SK-N-SH treated with all-trans-retinoic acid at 6 μM for 48 hours (cell line): ENCODE measurements at regions not wholly inside any gene's neighbourhood (a gene's known extent, or its start where the extent isn't known, plus 50 kb on each side); places are given as distances from the start of the nearest gene placed in this dataset.

Source experiments
- ARNTL ChIP-seq: fragments of 450-650 bp; formaldehyde crosslinking; IDR thresholded peaks from 2 replicates; pipeline ENCODE4 v1.5.0; 2020; ENCODE audit warnings: low read depth, mild to moderate bottlenecking, moderate library complexity, borderline replicate concordance
- CREB5 ChIP-seq: fragments of 250-450 bp; sonication (Bioruptor Pico); IDR thresholded peaks from 2 replicates; pipeline ENCODE4 v1.5.1; 2020; ENCODE audit warnings: low read depth, mild to moderate bottlenecking, moderate library complexity
- CSDC2 ChIP-seq: fragments of 250-450 bp; sonication (Bioruptor Pico); IDR thresholded peaks from 2 replicates; pipeline ENCODE4 v1.5.0; 2020; ENCODE audit warnings: mild to moderate bottlenecking, moderate library complexity
- ESRRG ChIP-seq: fragments of 250-450 bp; sonication (Bioruptor Pico); IDR thresholded peaks from 2 replicates; pipeline ENCODE4 v1.6.1; 2021; ENCODE audit warnings: mild to moderate bottlenecking
- ISL1 ChIP-seq: fragments of 250-450 bp; sonication (Bioruptor Pico); IDR thresholded peaks from 2 replicates; pipeline ENCODE4 v2.1.2; 2022; ENCODE audit warnings: mild to moderate bottlenecking, moderate library complexity
- PATZ1 ChIP-seq: fragments of 250-450 bp; sonication (Bioruptor Pico); IDR thresholded peaks from 2 replicates; pipeline ENCODE4 v1.8.0; 2020; ENCODE audit warnings: mild to moderate bottlenecking, moderate library complexity, borderline replicate concordance
- POU6F1 ChIP-seq: fragments of 250-450 bp; sonication (Bioruptor Pico); IDR thresholded peaks from 2 replicates; pipeline ENCODE4 v1.8.0; 2021; ENCODE audit warnings: low read depth, mild to moderate bottlenecking, moderate library complexity, borderline replicate concordance
- PPARA ChIP-seq: fragments of 250-450 bp; sonication (Bioruptor Pico); IDR thresholded peaks from 2 replicates; pipeline ENCODE4 v1.5.0; 2020; ENCODE audit warnings: mild to moderate bottlenecking, borderline replicate concordance
- RARB ChIP-seq: fragments of 250-450 bp; sonication (Bioruptor Pico); IDR thresholded peaks from 2 replicates; pipeline ENCODE4 v1.8.0; 2021; ENCODE audit warnings: mild to moderate bottlenecking, moderate library complexity
- SNAI2 ChIP-seq: fragments of 250-450 bp; sonication (Bioruptor Pico); IDR thresholded peaks from 2 replicates; pipeline ENCODE4 v1.5.0; 2020; ENCODE audit warnings: mild to moderate bottlenecking, moderate library complexity
- TCF4 ChIP-seq: fragments of 250-450 bp; sonication (Bioruptor Pico); IDR thresholded peaks from 2 replicates; pipeline ENCODE4 v1.8.0; 2021; ENCODE audit warnings: mild to moderate bottlenecking, moderate library complexity, borderline replicate concordance
- TOX ChIP-seq: fragments of 250-450 bp; sonication (Bioruptor Pico); IDR thresholded peaks from 2 replicates; pipeline ENCODE4 v1.8.0; 2021; ENCODE audit warnings: mild to moderate bottlenecking, moderate library complexity, borderline replicate concordance
- ZNF8 ChIP-seq: fragments of 450-650 bp; formaldehyde crosslinking; IDR thresholded peaks from 2 replicates; pipeline ENCODE4 v1.5.0; 2020; ENCODE audit warnings: mild to moderate bottlenecking, moderate library complexity
- TF ChIP-seq, protein P1 (sequence below): fragments of 250-450 bp; sonication (Bioruptor Pico); IDR thresholded peaks from 2 replicates; pipeline ENCODE4 v1.5.1; 2021; ENCODE audit warnings: mild to moderate bottlenecking, moderate library complexity

DNA sequence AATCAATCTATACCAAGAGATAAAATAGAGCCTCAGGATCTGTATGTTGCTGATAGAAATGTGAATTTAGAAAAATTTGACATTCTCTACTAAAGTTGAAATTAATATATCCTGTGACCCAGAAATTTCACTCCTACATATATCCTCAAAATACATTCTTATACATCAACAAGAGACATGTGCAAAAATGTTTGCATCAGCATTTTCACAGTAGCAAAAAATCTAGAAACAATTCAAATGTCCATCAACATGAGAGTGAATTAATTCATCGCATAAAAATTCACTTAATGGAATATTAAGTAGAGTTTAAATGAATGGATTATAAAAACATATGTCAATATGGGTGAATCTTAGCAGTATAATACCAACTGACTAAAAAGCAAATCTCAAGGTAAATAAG, 80.8 kb downstream of the GPR65 start:
- TF ChIP-seq POU6F1 (CRISPR knock-in tag) (no peak), PATZ1 (no peak), RARB (CRISPR knock-in tag) (no peak), ISL1 (CRISPR knock-in tag) (no peak), ZNF8 (CRISPR knock-in tag) (no peak), ESRRG (CRISPR knock-in tag) (no peak), TCF4 (CRISPR knock-in tag) (no peak), CREB5 (no peak), ARNTL (CRISPR knock-in tag) (no peak), SNAI2 (CRISPR knock-in tag) (no peak), PPARA (no peak), TOX (no peak), CSDC2 (CRISPR knock-in tag) (no peak)
- TF ChIP-seq, protein P1, sequence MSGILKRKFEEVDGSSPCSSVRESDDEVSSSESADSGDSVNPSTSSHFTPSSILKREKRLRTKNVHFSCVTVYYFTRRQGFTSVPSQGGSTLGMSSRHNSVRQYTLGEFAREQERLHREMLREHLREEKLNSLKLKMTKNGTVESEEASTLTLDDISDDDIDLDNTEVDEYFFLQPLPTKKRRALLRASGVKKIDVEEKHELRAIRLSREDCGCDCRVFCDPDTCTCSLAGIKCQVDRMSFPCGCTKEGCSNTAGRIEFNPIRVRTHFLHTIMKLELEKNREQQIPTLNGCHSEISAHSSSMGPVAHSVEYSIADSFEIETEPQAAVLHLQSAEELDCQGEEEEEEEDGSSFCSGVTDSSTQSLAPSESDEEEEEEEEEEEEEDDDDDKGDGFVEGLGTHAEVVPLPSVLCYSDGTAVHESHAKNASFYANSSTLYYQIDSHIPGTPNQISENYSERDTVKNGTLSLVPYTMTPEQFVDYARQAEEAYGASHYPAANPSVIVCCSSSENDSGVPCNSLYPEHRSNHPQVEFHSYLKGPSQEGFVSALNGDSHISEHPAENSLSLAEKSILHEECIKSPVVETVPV (CRISPR knock-in tag) = no peak
